DMS114 treated with DMSO at 0.1 percent for 48 hours (cell line): ENCODE measurements at regions not wholly inside any gene's neighbourhood (a gene's known extent, or its start where the extent isn't known, plus 50 kb on each side); places are given as distances from the start of the nearest gene placed in this dataset.

Experiments
- DNase-seq: peaks from one replicate; lab custom pipeline; 2025; ENCODE audit not compliant: unreplicated experiment; lab: John Stamatoyannopoulos, UW

GRCh38 chr15:95528920-95529319, 801.6 kb upstream of the NR2F2 start:
- no peak for DNase-seq

GRCh38 chr15:95536638-95537037, 793.9 kb upstream of the NR2F2 start:
- no peak for DNase-seq

- DNase-seq, result no peak
Measured at GRCh38 chr15:95538693-95539092, 791.8 kb upstream of the NR2F2 start.

- no peak for DNase-seq
Measured at GRCh38 chr15:95541301-95541700, 789.2 kb upstream of the NR2F2 start.

GRCh38 chr15:95549168-95549738, 781.2 kb upstream of the NR2F2 start:
- DNase-seq, result no peak

- DNase-seq, result no peak
Measured at GRCh38 chr15:95550702-95551101, 779.8 kb upstream of the NR2F2 start.

- DNase-seq, result no peak
Measured at GRCh38 chr15:95556225-95556624, 774.3 kb upstream of the NR2F2 start.

- DNase-seq, result no peak
Measured at GRCh38 chr15:95556866-95557225, 773.7 kb upstream of the NR2F2 start.

- no peak for DNase-seq
Measured at GRCh38 chr15:95557226-95558046, 773.1 kb upstream of the NR2F2 start.

GRCh38 chr15:95558131-95558530, 772.4 kb upstream of the NR2F2 start:
- DNase-seq, result no peak

GRCh38 chr15:95558916-95559315, 771.6 kb upstream of the NR2F2 start:
- no peak for DNase-seq

- no peak for DNase-seq
Measured at GRCh38 chr15:95559875-95560394, 770.6 kb upstream of the NR2F2 start.

- no peak for DNase-seq
Measured at GRCh38 chr15:95561463-95561862, 769.0 kb upstream of the NR2F2 start.

- DNase-seq, result no peak
Measured at GRCh38 chr15:95563634-95564033, 766.9 kb upstream of the NR2F2 start.

- DNase-seq, result no peak
Measured at GRCh38 chr15:95565016-95565600, 765.4 kb upstream of the NR2F2 start.

GRCh38 chr15:95565690-95566089, 764.8 kb upstream of the NR2F2 start:
- no peak for DNase-seq

- DNase-seq, result no peak
Measured at GRCh38 chr15:95567686-95568085, 762.8 kb upstream of the NR2F2 start.

GRCh38 chr15:95574053-95574452, 756.4 kb upstream of the NR2F2 start:
- no peak for DNase-seq

- DNase-seq, result no peak
Measured at GRCh38 chr15:95577927-95578326, 752.6 kb upstream of the NR2F2 start.

- no peak for DNase-seq
Measured at GRCh38 chr15:95580121-95580520, 750.4 kb upstream of the NR2F2 start.

GRCh38 chr15:95581595-95581994, 748.9 kb upstream of the NR2F2 start:
- DNase-seq, result no peak

- no peak for DNase-seq
Measured at GRCh38 chr15:95584088-95584487, 746.4 kb upstream of the NR2F2 start.
